OCI-LY3 (cell line): ENCODE measurements at regions not wholly inside any gene's neighbourhood (a gene's known extent, or its start where the extent isn't known, plus 50 kb on each side); places are given as distances from the start of the nearest gene placed in this dataset.

ENCODE experiments used
- H2AFZ ChIP-seq: fragments of 200-600, 300-600 bp; shearing (Covaris generic); 2 replicates; pipeline ENCODE4 v1.6.0; 2014; ENCODE audit warnings: antibody characterized with exemption, low read depth, low read length
- H3K27ac ChIP-seq: fragments of 200-600, 300-600 bp; sonication (generic); 2 replicates; pipeline ENCODE4 v1.5.1; 2014; ENCODE audit warnings: mild to moderate bottlenecking, low read length, moderate library complexity, mixed read lengths
- H3K27me3 ChIP-seq: fragments of 200-600, 300-600 bp; sonication (generic); 2 replicates; pipeline ENCODE4 v1.6.1; 2014; ENCODE audit warnings: low read depth, low read length, mixed read lengths
- H3K36me3 ChIP-seq: fragments of 200-600, 300-600 bp; sonication (generic); replicated peaks from 2 replicates; pipeline ENCODE3; 2014; ENCODE audit warnings: low read depth, low read length, mixed read lengths
- H3K4me1 ChIP-seq: fragments of 300-600, 200-600 bp; sonication (generic); 2 replicates; pipeline ENCODE4 v1.6.1; 2014; ENCODE audit warnings: low read length, mixed read lengths
- H3K4me2 ChIP-seq: fragments of 200-600, 300-600 bp; sonication (generic); 2 replicates; pipeline ENCODE4 v1.6.1; 2014; ENCODE audit warnings: low read length, mixed read lengths
- H3K4me3 ChIP-seq: fragments of 300-600, 200-600 bp; sonication (generic); 2 replicates; pipeline ENCODE4 v1.5.1; 2014; ENCODE audit warnings: antibody characterized with exemption, mild to moderate bottlenecking, low read length, moderate library complexity
- H3K79me2 ChIP-seq: fragments of 300-600, 200-600 bp; shearing (Covaris generic); 2 replicates; pipeline ENCODE4 v1.6.1; 2014; ENCODE audit warnings: mild to moderate bottlenecking, low read length, mixed read lengths
- H3K9ac ChIP-seq: fragments of 300-600, 200-600 bp; shearing (Covaris generic); 2 replicates; pipeline ENCODE4 v1.6.0; 2014; ENCODE audit warnings: mild to moderate bottlenecking, low read length, moderate library complexity
- H3K9me3 ChIP-seq: fragments of 200-600, 300-600 bp; shearing (Covaris generic); 2 replicates; pipeline ENCODE4 v1.6.1; 2014; ENCODE audit warnings: low read length, mixed read lengths; ENCODE audit not compliant: insufficient read depth
- H4K20me1 ChIP-seq: fragments of 200-600, 300-600 bp; sonication (generic); 2 replicates; pipeline ENCODE4 v1.6.1; 2016; ENCODE audit warnings: low read length, mixed read lengths; ENCODE audit not compliant: insufficient read depth
- EZH2phosphoT487 ChIP-seq: fragments of 200-600 bp; shearing (Covaris generic); IDR thresholded peaks from 2 replicates; pipeline ENCODE4 v1.6.1; 2018; ENCODE audit warnings: antibody characterized with exemption, mixed run types, low read depth
- TF ChIP-seq, protein P1 (sequence below): fragments of 200-600, 300-600 bp; sonication (generic); IDR thresholded peaks from 2 replicates; pipeline ENCODE4 v1.5.1; 2014; ENCODE audit warnings: antibody characterized with exemption, low read length, low read depth

DNA sequence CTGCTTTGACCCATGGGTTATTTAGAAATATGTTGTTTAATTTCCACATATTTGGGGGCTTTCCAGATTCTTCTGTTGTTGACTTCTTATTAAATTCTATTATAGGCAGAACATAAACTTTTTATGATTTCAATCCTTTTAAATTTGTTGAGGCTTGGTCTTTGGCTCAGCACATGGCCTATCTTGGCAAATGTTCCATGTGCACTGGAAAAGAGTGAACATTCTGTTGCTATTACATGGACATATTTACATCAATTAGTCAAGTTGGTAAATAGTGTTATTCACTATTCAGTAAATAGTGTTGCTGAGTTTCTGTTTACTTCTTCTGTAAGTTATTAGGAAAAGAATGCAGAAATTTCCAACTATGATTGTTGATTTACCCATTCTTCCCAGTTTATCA is 75.4 kb downstream of the ETS2 start:
- Histone ChIP-seq H4K20me1 (no peaks in the 10 kb centered on the region), H3K27me3 (no peaks in the 10 kb centered on the region), H3K27ac (no peak overlapping the region), H3K9ac (no peak overlapping the region), H3K9me3 (no peaks in the 10 kb centered on the region), H3K4me2 (no peak overlapping the region), H3K79me2 (no peaks in the 10 kb centered on the region), H2AFZ (no peak overlapping the region), H3K36me3 (no peaks in the 10 kb centered on the region), H3K4me3 (no peak overlapping the region), H3K4me1 (no peaks in the 10 kb centered on the region)
- TF ChIP-seq, protein P1, sequence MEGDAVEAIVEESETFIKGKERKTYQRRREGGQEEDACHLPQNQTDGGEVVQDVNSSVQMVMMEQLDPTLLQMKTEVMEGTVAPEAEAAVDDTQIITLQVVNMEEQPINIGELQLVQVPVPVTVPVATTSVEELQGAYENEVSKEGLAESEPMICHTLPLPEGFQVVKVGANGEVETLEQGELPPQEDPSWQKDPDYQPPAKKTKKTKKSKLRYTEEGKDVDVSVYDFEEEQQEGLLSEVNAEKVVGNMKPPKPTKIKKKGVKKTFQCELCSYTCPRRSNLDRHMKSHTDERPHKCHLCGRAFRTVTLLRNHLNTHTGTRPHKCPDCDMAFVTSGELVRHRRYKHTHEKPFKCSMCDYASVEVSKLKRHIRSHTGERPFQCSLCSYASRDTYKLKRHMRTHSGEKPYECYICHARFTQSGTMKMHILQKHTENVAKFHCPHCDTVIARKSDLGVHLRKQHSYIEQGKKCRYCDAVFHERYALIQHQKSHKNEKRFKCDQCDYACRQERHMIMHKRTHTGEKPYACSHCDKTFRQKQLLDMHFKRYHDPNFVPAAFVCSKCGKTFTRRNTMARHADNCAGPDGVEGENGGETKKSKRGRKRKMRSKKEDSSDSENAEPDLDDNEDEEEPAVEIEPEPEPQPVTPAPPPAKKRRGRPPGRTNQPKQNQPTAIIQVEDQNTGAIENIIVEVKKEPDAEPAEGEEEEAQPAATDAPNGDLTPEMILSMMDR, result no peak
- TF ChIP-seq EZH2phosphoT487, result no peak

DNA sequence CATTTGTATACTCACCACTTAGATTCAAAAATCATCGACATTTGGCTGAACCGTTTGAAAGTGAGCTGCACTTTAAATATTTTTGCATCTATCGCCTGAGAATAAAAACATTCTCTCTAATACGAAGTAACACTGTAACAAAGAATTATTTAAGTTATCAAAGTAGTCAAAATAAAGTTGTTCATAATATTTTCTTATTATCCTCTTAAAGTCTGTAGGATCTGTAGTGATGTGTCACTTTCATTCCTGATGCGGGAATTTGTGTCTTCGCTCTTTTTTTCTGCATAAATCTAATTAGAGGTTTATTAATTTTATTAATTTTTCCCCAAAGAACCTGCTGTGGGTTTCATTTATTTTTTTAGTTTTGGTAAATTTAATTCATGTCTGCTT is 74.8 kb downstream of the ETS2 start:
- no peaks in the 10 kb centered on the region for H3K36me3 ChIP-seq
- TF ChIP-seq EZH2phosphoT487, result no peak
- TF ChIP-seq, protein P1, result no peak
- no peaks in the 10 kb centered on the region for H4K20me1 ChIP-seq
- no peak overlapping the region for H2AFZ ChIP-seq
- no peak overlapping the region for H3K4me3 ChIP-seq
- H3K27ac ChIP-seq, result no peak overlapping the region
- no peaks in the 10 kb centered on the region for H3K9me3 ChIP-seq
- H3K79me2 ChIP-seq, result no peaks in the 10 kb centered on the region
- no peaks in the 10 kb centered on the region for H3K27me3 ChIP-seq
- H3K9ac ChIP-seq, result no peak overlapping the region
- no peaks in the 10 kb centered on the region for H3K4me1 ChIP-seq
- H3K4me2 ChIP-seq, result no peak overlapping the region

DNA sequence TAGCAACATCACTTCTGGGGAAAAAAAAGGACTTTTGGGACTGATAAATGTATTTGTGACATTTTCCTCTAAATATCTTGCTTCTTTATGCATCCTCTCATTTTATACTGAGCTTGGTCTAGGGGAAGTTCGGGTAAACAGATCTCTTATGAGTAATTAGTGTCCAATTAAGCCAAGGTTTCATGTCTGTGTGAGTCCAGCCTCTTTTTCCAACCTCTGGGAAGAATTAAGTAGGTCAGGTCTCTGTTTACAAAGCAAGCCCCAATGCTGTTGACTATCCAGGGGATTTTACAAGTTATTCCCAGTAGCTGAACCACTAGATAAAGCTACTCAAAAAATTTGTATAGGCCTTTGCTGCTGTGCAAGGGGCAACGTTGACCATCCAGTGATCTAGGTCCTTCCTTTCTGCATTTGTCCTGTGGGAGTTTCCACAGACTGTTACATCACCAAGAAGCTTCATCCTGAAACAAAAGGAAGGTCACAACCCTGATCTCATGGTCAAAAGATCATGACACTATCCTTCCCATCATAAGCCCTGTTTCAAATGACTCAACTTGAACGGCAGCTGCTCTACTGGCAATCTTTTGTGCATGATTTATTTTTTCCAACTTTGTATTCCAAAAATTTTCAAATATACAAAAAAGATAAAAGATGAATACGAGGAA is 74.3 kb downstream of the ETS2 start:
- Histone ChIP-seq H2AFZ (no peak overlapping the region), H3K4me3 (no peak overlapping the region), H3K27me3 (no peaks in the 10 kb centered on the region), H3K27ac (no peak overlapping the region), H4K20me1 (no peaks in the 10 kb centered on the region), H3K9ac (no peak overlapping the region), H3K4me2 (no peak overlapping the region), H3K79me2 (no peaks in the 10 kb centered on the region), H3K36me3 (no peaks in the 10 kb centered on the region), H3K9me3 (no peaks in the 10 kb centered on the region), H3K4me1 (no peaks in the 10 kb centered on the region)
- TF ChIP-seq, protein P1, result no peak
- no peak for TF ChIP-seq EZH2phosphoT487

DNA sequence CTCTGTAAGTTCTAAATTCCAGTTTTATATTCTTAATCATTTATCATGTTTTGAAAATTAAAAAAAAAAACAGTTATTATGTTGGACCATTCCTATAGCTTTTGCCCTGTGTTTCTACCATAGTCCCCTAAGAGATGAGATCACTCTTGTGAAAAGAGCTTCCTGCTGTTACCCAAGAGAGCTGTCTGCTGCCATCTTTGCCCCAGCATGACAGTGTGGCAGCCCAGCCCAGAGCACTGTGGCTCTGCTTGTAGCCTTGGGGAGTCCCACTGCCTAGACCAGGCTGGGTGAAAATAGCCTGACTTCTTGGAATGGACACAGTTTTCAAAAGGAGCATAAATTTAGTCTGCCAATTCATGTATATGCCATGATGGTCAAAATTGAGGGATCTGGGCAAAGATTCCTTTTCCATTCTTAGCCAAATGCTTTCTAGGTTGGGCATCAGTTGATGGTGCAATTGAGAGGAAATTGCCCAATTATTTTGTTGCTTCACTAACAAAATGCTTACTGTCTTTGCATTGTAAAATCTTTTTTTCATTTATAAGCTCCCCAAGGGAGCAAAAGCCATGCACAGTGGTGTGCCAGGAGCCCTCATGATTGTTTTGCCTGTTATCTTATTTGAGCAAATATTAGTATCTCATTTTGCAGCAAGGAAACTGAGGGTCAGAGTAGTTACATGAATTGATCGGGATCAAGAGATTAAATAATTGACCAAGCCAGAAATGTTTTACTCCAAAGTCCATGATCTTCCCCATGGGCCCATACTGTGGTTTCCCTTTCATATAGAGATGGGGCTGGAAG is 72.8 kb downstream of the ETS2 start:
- Histone ChIP-seq H3K4me2 (no peak overlapping the region), H3K79me2 (no peaks in the 10 kb centered on the region), H3K36me3 (no peaks in the 10 kb centered on the region), H3K27me3 (no peaks in the 10 kb centered on the region), H3K4me1 (no peaks in the 10 kb centered on the region), H3K27ac (no peak overlapping the region), H3K9ac (no peak overlapping the region), H3K9me3 (no peaks in the 10 kb centered on the region), H2AFZ (no peak overlapping the region), H4K20me1 (no peaks in the 10 kb centered on the region), H3K4me3 (no peak overlapping the region)
- TF ChIP-seq, protein P1, result no peak
- no peak for TF ChIP-seq EZH2phosphoT487
